Activated CD8-positive, alpha-beta memory T cell treated with anti-CD3 and anti-CD28 coated beads, Interleukin-2, amount 10 ng/mL, durations not matched to agents 7 days and 5 days (primary cell): ENCODE measurements at regions not wholly inside any gene's neighbourhood (a gene's known extent, or its start where the extent isn't known, plus 50 kb on each side); places are given as distances from the start of the nearest gene placed in this dataset.

ENCODE experiments used
- ATAC-seq: fragments of 150-1000 bp; cut with Tn5 transposase; one replicate; pipeline ENCODE4 v1.10.0; 2021; ENCODE audit warnings: moderate library complexity
- CTCF ChIA-PET: fragments of 350-600 bp; sonication (Branson Sonifier 250); formaldehyde crosslinking; loops from one replicate; lab custom pipeline; 2021; ENCODE audit warnings: antibody characterized with exemption; lab: Charles Lee
- DNase-seq: peaks from one replicate; pipeline ENCODE4 v3.0.0-alpha.2; 2020
- H3K27ac Mint-ChIP-seq: one replicate; pipeline ENCODE4 v1.8.0; 2021; ENCODE audit warnings: mild to moderate bottlenecking, mixed read lengths
- H3K27me3 Mint-ChIP-seq: one replicate; pipeline ENCODE4 v1.8.0; 2021; ENCODE audit warnings: mixed read lengths
- H3K36me3 Mint-ChIP-seq: one replicate; pipeline ENCODE4 v1.8.0; 2021; ENCODE audit warnings: mild to moderate bottlenecking, mixed read lengths
- H3K4me1 Mint-ChIP-seq: one replicate; pipeline ENCODE4 v1.8.0; 2021; ENCODE audit warnings: mixed read lengths
- H3K4me3 Mint-ChIP-seq: one replicate; pipeline ENCODE4 v1.8.0; 2021; ENCODE audit warnings: mild to moderate bottlenecking, moderate library complexity, mixed read lengths
- H3K9me3 Mint-ChIP-seq: one replicate; pipeline ENCODE4 v1.8.0; 2022; ENCODE audit warnings: low read depth, mixed read lengths

- CTCF ChIA-PET = interaction anchor here (1.1 kb wide), 1 partner anchor 401 kb away, joined by 3 read pairs; no protein-coding TSS in a partner anchor
- H3K27ac Mint-ChIP-seq = no peak overlapping the region
- H3K9me3 Mint-ChIP-seq = no peaks in the 10 kb centered on the region
- no peaks in the 10 kb centered on the region for H3K36me3 Mint-ChIP-seq
- no peak overlapping the region for H3K4me3 Mint-ChIP-seq
- H3K4me1 Mint-ChIP-seq = peaks cover 11% of the 10 kb centered on the region
- ATAC-seq = no peak
- H3K27me3 Mint-ChIP-seq = peaks cover 15% of the 10 kb centered on the region
- no peak for DNase-seq
Measured at GRCh38 chr11:69242266-69242920, 51.6 kb upstream of the MYEOV start.

- Mint-ChIP-seq H3K27me3 (peaks cover 10% of the 10 kb centered on the region), H3K36me3 (no peaks in the 10 kb centered on the region), H3K4me3 (no peak overlapping the region), H3K4me1 (peaks cover 11% of the 10 kb centered on the region), H3K9me3 (no peaks in the 10 kb centered on the region), H3K27ac (no peak overlapping the region)
- CTCF ChIA-PET = no interaction called here
- DNase-seq (no peak), ATAC-seq (no peak)
Measured at GRCh38 chr11:69243496-69244200, 50.3 kb upstream of the MYEOV start.
